ENCODE measurements at regions not wholly inside any gene's neighbourhood (a gene's known extent, or its start where the extent isn't known, plus 50 kb on each side); places are given as distances from the start of the nearest gene placed in this dataset.

- peaks cover 0 to 29% of the 10 kb centered on the region in 2 donors for H3K27me3 ChIP-seq
- H3K36me3 ChIP-seq, result no peaks in the 10 kb centered on the region
- H3K9me3 ChIP-seq, result no peaks in the 10 kb centered on the region
- ATAC-seq (no peak), DNase-seq (peak in 1 of 4 donors; percentile 26)
- intact Hi-C loops (cut with DNase I), result no loop called here
- H3K4me3 ChIP-seq, result no peak overlapping the region
- TF ChIP-seq, protein P1, sequence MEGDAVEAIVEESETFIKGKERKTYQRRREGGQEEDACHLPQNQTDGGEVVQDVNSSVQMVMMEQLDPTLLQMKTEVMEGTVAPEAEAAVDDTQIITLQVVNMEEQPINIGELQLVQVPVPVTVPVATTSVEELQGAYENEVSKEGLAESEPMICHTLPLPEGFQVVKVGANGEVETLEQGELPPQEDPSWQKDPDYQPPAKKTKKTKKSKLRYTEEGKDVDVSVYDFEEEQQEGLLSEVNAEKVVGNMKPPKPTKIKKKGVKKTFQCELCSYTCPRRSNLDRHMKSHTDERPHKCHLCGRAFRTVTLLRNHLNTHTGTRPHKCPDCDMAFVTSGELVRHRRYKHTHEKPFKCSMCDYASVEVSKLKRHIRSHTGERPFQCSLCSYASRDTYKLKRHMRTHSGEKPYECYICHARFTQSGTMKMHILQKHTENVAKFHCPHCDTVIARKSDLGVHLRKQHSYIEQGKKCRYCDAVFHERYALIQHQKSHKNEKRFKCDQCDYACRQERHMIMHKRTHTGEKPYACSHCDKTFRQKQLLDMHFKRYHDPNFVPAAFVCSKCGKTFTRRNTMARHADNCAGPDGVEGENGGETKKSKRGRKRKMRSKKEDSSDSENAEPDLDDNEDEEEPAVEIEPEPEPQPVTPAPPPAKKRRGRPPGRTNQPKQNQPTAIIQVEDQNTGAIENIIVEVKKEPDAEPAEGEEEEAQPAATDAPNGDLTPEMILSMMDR (IDR thresholded peaks at IDR 0.05), result no peak
- H3K27ac ChIP-seq, result no peak overlapping the region
- no peaks in the 10 kb centered on the region for H3K4me1 ChIP-seq
Observed at GRCh38 chr9:135369412-135369990, 110.1 kb upstream of the PPP1R26 start.

DNA sequence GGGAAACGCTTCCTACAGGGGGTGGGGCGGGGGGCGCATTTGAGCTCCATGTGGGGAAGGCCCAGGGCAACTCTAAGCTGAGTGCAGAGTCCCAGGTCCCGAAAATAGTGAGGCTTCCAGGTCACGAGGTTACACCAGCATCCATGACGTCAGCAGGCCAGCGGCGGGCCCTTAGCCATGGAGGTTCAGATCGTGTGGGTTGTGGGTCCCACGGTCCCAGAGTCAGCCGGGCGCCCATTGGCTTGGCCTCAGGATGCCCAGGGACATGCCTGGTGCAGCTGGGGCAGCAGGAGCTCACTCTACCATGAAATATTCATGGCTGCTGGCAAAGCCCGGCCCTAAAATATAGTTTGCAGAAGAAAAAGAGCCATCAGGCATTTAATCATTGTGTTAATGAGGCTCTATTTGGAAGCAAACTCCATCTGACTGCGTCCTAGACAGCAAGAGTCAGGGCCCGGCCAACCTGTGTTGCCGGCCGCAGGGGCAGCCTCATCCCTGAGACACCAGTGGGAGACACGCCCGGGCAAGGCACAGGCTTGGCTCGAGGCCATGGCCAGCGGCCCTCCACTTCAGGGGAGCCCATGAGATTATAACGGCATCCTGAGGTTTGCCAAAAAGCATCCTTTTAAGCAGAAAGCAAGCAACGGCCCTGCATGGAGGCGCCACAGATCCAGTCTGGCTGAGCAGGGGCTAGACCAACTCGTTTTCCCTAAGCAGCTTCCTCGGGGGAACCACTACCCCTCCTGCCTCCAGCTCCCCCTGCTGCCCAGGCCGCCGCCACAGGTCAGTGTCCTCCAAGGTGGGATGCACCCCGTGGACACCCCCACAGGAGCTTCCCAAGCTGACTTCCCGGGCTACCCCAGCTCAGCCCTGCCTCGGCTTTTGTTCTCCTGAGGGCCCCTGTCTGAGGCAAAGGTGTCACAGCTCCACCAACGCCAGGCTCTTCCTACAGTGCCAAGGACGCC is 108.9 kb upstream of the PPP1R26 start:
- TF ChIP-seq, protein P1 (IDR thresholded peaks at IDR 0.05), result no peak
- no peaks in the 10 kb centered on the region for H3K36me3 ChIP-seq
- intact Hi-C loops (cut with DNase I), result no loop called here
- H3K4me1 ChIP-seq, result no peaks in the 10 kb centered on the region
- H3K9me3 ChIP-seq, result no peaks in the 10 kb centered on the region
- no peak overlapping the region for H3K27ac ChIP-seq
- no peak for ATAC-seq
- H3K27me3 ChIP-seq, result peaks cover 0 to 38% of the 10 kb centered on the region in 2 donors
- DNase-seq, result peak in 1 of 4 donors; percentile 76
- H3K4me3 ChIP-seq, result no peak overlapping the region

GRCh38 chr9:135371535-135371934 is 108.0 kb upstream of the PPP1R26 start:
- ATAC-seq, result no peak

DNA sequence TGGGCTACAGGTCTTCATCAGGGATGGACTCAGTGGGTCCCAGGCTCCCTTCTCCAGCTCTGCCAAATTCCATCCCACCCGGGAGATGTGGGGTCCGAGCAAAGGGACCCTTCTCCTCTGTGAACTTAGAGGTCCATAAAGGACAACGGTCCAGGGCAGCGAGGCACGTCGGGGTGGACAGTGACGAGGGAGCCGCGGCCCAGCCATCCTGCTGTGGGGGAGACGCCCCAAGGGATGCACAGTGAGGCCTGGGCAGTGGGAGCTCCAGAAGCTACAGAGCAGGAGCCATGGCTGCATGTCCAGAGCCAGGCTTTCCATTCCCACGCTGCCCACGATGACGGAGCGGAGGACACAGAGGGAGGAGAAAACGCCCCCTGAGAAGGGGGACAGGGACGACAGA is 107.5 kb upstream of the PPP1R26 start:
- peak in 1 of 4 donors; percentile 61 for DNase-seq
- Histone ChIP-seq H3K27ac (no peak overlapping the region), H3K9me3 (no peaks in the 10 kb centered on the region), H3K4me3 (no peak overlapping the region), H3K36me3 (no peaks in the 10 kb centered on the region), H3K27me3 (peaks cover 0 to 48% of the 10 kb centered on the region in 2 donors), H3K4me1 (no peaks in the 10 kb centered on the region)
- TF ChIP-seq, protein P1 (IDR thresholded peaks at IDR 0.05), result no peak
- no peak for ATAC-seq
- intact Hi-C loops (cut with DNase I), result no loop called here

More at GRCh38 chr9:135371535-135371934, 108.0 kb upstream of the PPP1R26 start:
- intact Hi-C loops (cut with DNase I), result no loop called here
- H3K4me1 ChIP-seq, result no peaks in the 10 kb centered on the region
- no peak overlapping the region for H3K4me3 ChIP-seq
- H3K27me3 ChIP-seq, result peaks cover 0 to 46% of the 10 kb centered on the region in 2 donors
- no peaks in the 10 kb centered on the region for H3K36me3 ChIP-seq
- TF ChIP-seq, protein P1 (IDR thresholded peaks at IDR 0.05), result no peak
- no peak overlapping the region for H3K27ac ChIP-seq
- DNase-seq, result peak in 1 of 4 donors; percentile 55
- H3K9me3 ChIP-seq, result no peaks in the 10 kb centered on the region

- no peak for ATAC-seq
- TF ChIP-seq, protein P1 (IDR thresholded peaks at IDR 0.05), result no peak
- intact Hi-C loops (cut with DNase I), result no loop called here
- no peaks in the 10 kb centered on the region for H3K4me1 ChIP-seq
- H3K4me3 ChIP-seq, result no peak overlapping the region
- no peaks in the 10 kb centered on the region for H3K9me3 ChIP-seq
- DNase-seq, result peak in 1 of 4 donors; percentile 73
- peaks cover 0 to 53% of the 10 kb centered on the region in 2 donors for H3K27me3 ChIP-seq
- no peaks in the 10 kb centered on the region for H3K36me3 ChIP-seq
- no peak overlapping the region for H3K27ac ChIP-seq
Observed at GRCh38 chr9:135372501-135373008, 107.0 kb upstream of the PPP1R26 start.
